IMR-90 (cell line): ENCODE measurements at regions not wholly inside any gene's neighbourhood (a gene's known extent, or its start where the extent isn't known, plus 50 kb on each side); places are given as distances from the start of the nearest gene placed in this dataset.

Source experiments
- ATAC-seq: fragments of 200-7000 bp; cut with Tn5 transposase; 2 replicates; pipeline ENCODE4 v1.9.1; 2020; ENCODE audit warnings: low read depth, mild to moderate bottlenecking, moderate library complexity
- BruUV-seq: library from RNA; stranded (reverse); fragments of 400-500 nt; replicated peaks from 2 replicates; lab custom pipeline; 2021; lab: Mats Ljungman, UMichigan
- CTCF ChIA-PET: fragments of 300-600 bp; formaldehyde crosslinking; extraction: SDS; loops from one replicate; lab custom pipeline; 2021; ENCODE audit warnings: antibody characterized with exemption; lab: Yijun Ruan, JAX
- POLR2A ChIA-PET: fragments of 300-600 bp; sonication (Branson Sonifier 250); formaldehyde crosslinking; loops from one replicate; lab custom pipeline; 2022; ENCODE audit warnings: antibody characterized with exemption; ENCODE audit not compliant: unreplicated experiment; lab: Charles Lee
- DNase-seq: peaks from one replicate; pipeline ENCODE4 v3.0.0; 2013
- H2AFZ ChIP-seq: replicated peaks from 2 replicates; pipeline ENCODE3; 2013; ENCODE audit warnings: low read length, mild to moderate bottlenecking; ENCODE audit not compliant: poor library complexity
- H2AK5ac ChIP-seq: 2 replicates; pipeline ENCODE4 v1.6.1; 2013; ENCODE audit warnings: low read depth, low read length, inconsistent platforms
- H2AK9ac ChIP-seq: replicated peaks from 2 replicates; pipeline ENCODE3; 2013; ENCODE audit warnings: mild to moderate bottlenecking, low read depth, low read length, moderate library complexity; ENCODE audit not compliant: poor library complexity
- H2BK120ac ChIP-seq: 2 replicates; pipeline ENCODE4 v1.6.1; 2013; ENCODE audit warnings: low read depth, low read length, inconsistent platforms
- H2BK15ac ChIP-seq: 3 replicates; pipeline ENCODE4 v1.6.1; 2013; ENCODE audit warnings: low read depth, low read length, inconsistent platforms
- H2BK20ac ChIP-seq: 2 replicates; pipeline ENCODE4 v1.6.1; 2013; ENCODE audit warnings: low read depth, mild to moderate bottlenecking, inconsistent platforms, low read length, moderate library complexity
- H2BK5ac ChIP-seq: 2 replicates; pipeline ENCODE4 v1.6.1; 2013; ENCODE audit warnings: mild to moderate bottlenecking, low read depth, low read length, inconsistent platforms; ENCODE audit not compliant: poor library complexity, severe bottlenecking
- H3K14ac ChIP-seq: replicated peaks from 2 replicates; pipeline ENCODE4 v1.6.1; 2013; ENCODE audit warnings: low read depth, low read length, inconsistent platforms
- H3K18ac ChIP-seq: 2 replicates; pipeline ENCODE4 v1.6.1; 2013; ENCODE audit warnings: low read depth, low read length, control low read depth
- H3K23ac ChIP-seq: 2 replicates; pipeline ENCODE4 v1.6.1; 2013; ENCODE audit warnings: low read depth, low read length, inconsistent platforms
- H3K27ac ChIP-seq: 2 replicates; pipeline ENCODE4 v1.5.1; 2013; ENCODE audit warnings: mild to moderate bottlenecking, control low read depth, low read length; ENCODE audit not compliant: insufficient read depth
- H3K27me3 ChIP-seq: 2 replicates; pipeline ENCODE4 v1.6.1; 2013; ENCODE audit warnings: low read length; ENCODE audit not compliant: control insufficient read depth, insufficient read depth
- H3K36me3 ChIP-seq: 2 replicates; pipeline ENCODE4 v1.6.1; 2013; ENCODE audit warnings: low read length, mixed read lengths; ENCODE audit not compliant: control insufficient read depth, insufficient read depth
- H3K4ac ChIP-seq: 2 replicates; pipeline ENCODE4 v1.6.1; 2013; ENCODE audit warnings: low read depth, low read length, inconsistent platforms
- H3K4me1 ChIP-seq: 2 replicates; pipeline ENCODE4 v1.6.1; 2013; ENCODE audit warnings: low read length, mixed read lengths; ENCODE audit not compliant: control insufficient read depth, insufficient read depth
- H3K4me2 ChIP-seq: 2 replicates; pipeline ENCODE4 v1.6.1; 2013; ENCODE audit warnings: low read depth, mild to moderate bottlenecking, control low read depth, low read length, moderate library complexity
- H3K4me3 ChIP-seq: 2 replicates; pipeline ENCODE4 v1.5.1; 2013; ENCODE audit warnings: low read depth, mild to moderate bottlenecking, control low read depth, low read length, moderate library complexity; ENCODE audit not compliant: insufficient read depth
- H3K56ac ChIP-seq: 2 replicates; pipeline ENCODE4 v1.6.1; 2013; ENCODE audit warnings: low read length, inconsistent platforms; ENCODE audit not compliant: insufficient read depth; ENCODE audit errors: extremely low read depth
- H3K79me1 ChIP-seq, 2 experiments: 2 replicates each; pipeline ENCODE4 v1.6.1; 2013; ENCODE audit warnings: low read length in 2 of 2, inconsistent platforms in 1 of 2, low read depth in 1 of 2
- H3K9ac ChIP-seq: 2 replicates; pipeline ENCODE4 v1.6.1; 2013; ENCODE audit warnings: low read depth, low read length, control low read depth
- H3K9me1 ChIP-seq: 2 replicates; pipeline ENCODE4 v1.6.1; 2013; ENCODE audit warnings: low read length, inconsistent platforms; ENCODE audit not compliant: insufficient read depth
- H3K9me3 ChIP-seq: 2 replicates; pipeline ENCODE4 v1.6.1; 2013; ENCODE audit warnings: low read length; ENCODE audit not compliant: control insufficient read depth, insufficient read depth
- H4K20me1 ChIP-seq: 2 replicates; pipeline ENCODE4 v1.6.1; 2013; ENCODE audit warnings: low read length, inconsistent platforms; ENCODE audit not compliant: insufficient read depth
- H4K5ac ChIP-seq: 2 replicates; pipeline ENCODE4 v1.6.1; 2013; ENCODE audit warnings: mild to moderate bottlenecking, low read depth, low read length, control low read depth
- H4K8ac ChIP-seq, 2 experiments: 2 replicates each; pipeline ENCODE4 v1.6.1; 2013; ENCODE audit warnings: low read depth in 2 of 2, low read length in 2 of 2, control low read depth in 1 of 2, inconsistent platforms in 1 of 2
- H4K91ac ChIP-seq: 2 replicates; pipeline ENCODE4 v1.6.1; 2013; ENCODE audit warnings: low read depth, low read length, inconsistent platforms; ENCODE audit not compliant: insufficient read depth
- BHLHE40 ChIP-seq: fragments of 150-350 bp; IDR thresholded peaks from 2 replicates; pipeline ENCODE4 v1.6.1; 2016; ENCODE audit warnings: mild to moderate bottlenecking, low read depth, low read length
- FOS ChIP-seq: fragments of 150-350 bp; IDR thresholded peaks from 2 replicates; pipeline ENCODE4 v1.6.1; 2016; ENCODE audit warnings: low read depth, low read length
- MAFK ChIP-seq: IDR thresholded peaks from 2 replicates; pipeline ENCODE4 v1.6.1; 2012; ENCODE audit warnings: low read depth, low read length, improper control_type of control experiment
- WGBS, 2 experiments: methylation state at CpG; one replicate each; pipeline versions ENCODE4 v1.1.5 to v1.1.7; 2013; ENCODE audit warnings: missing lambda C conversion rate in 2 of 2; ENCODE audit not compliant: insufficient read length in 1 of 2; ENCODE audit errors: extremely low coverage in 2 of 2; 5-methylcytosine and 5-hydroxymethylcytosine counted together
- dilution Hi-C: fragments of 300-500 bp; cut with HindIII; formaldehyde crosslinking; loops from one replicate; pipeline ENCODE4 v1.14.3; 2018; ENCODE audit warnings: low sequenced_read_pairs; ENCODE audit not compliant: unreplicated experiment
- in situ Hi-C: fragments of 300-500 bp; cut with MboI; formaldehyde crosslinking; loops from 3 replicates; pipeline ENCODE4 v1.14.3; 2019; ENCODE audit warnings: low sequenced_read_pairs, inconsistent platforms, mixed read lengths
- intact Hi-C: fragments of 100-400 bp; cut with micrococcal nuclease; formaldehyde crosslinking; loops from 2 replicates; pipeline ENCODE4 v1.10.0; 2022
- TF ChIP-seq, protein P1 (sequence below): conservative IDR thresholded peaks from 2 replicates; pipeline ENCODE4 v1.5.1; 2012; ENCODE audit warnings: mild to moderate bottlenecking, low read depth, low read length, improper control_type of control experiment
- TF ChIP-seq, protein P2 (sequence below): fragments of 150-350 bp; IDR thresholded peaks from 2 replicates; pipeline ENCODE4 v1.6.1; 2016; ENCODE audit warnings: low read depth, mild to moderate bottlenecking, low read length, moderate library complexity, borderline replicate concordance

DNA sequence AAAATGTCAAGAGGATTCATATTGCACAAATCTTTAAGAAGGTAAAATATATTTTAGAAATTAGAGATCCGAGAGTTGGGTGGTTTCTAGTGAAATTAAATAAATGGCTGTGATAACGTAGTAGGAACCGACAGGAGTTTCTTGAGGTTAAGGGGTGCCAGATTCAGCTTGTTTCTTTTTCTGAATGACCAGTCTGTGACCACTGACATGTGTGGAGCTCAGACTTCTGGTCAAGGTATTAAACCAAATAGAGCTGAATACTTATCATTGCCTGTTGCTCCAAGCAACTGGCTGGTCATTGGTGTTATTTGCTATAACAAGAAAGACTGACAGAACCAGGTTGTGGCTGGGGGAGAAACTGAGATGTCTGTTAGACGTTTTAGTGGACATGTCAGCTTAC is 408.2 kb upstream of the HS6ST1 start:
- Histone ChIP-seq H2AK9ac (no peak overlapping the region), H3K56ac (no peak overlapping the region), H3K79me1 (no peaks in the 10 kb centered on the region), H4K91ac (no peak overlapping the region), H4K20me1 (no peaks in the 10 kb centered on the region), H2AFZ (no peak overlapping the region), H3K23ac (no peak overlapping the region), H2BK5ac (no peak overlapping the region), H3K9me3 (peaks cover 3% of the 10 kb centered on the region), H3K4me1 (peaks cover 6% of the 10 kb centered on the region), H4K8ac (no peak overlapping the region), H3K4ac (no peak overlapping the region), H3K9me1 (no peaks in the 10 kb centered on the region), H3K14ac (no peak overlapping the region), H3K4me3 (no peak overlapping the region), H3K4me2 (no peak overlapping the region), H3K36me3 (no peaks in the 10 kb centered on the region), H2BK15ac (no peak overlapping the region), H3K18ac (no peak overlapping the region), H2BK120ac (no peak overlapping the region), H3K9ac (no peak overlapping the region), H3K27ac (no peak overlapping the region), H2AK5ac (no peak overlapping the region), H4K5ac (no peak overlapping the region; the same call in 1 of the 2 replicates), H2BK20ac (no peak overlapping the region; the same call in 1 of the 2 replicates), H3K27me3 (peaks cover 2% of the 10 kb centered on the region; the same call in 1 of the 2 replicates)
- no TSS peak for BruUV-seq
- DNase-seq (no peak), ATAC-seq (no peak)
- TF ChIP-seq, protein P1, sequence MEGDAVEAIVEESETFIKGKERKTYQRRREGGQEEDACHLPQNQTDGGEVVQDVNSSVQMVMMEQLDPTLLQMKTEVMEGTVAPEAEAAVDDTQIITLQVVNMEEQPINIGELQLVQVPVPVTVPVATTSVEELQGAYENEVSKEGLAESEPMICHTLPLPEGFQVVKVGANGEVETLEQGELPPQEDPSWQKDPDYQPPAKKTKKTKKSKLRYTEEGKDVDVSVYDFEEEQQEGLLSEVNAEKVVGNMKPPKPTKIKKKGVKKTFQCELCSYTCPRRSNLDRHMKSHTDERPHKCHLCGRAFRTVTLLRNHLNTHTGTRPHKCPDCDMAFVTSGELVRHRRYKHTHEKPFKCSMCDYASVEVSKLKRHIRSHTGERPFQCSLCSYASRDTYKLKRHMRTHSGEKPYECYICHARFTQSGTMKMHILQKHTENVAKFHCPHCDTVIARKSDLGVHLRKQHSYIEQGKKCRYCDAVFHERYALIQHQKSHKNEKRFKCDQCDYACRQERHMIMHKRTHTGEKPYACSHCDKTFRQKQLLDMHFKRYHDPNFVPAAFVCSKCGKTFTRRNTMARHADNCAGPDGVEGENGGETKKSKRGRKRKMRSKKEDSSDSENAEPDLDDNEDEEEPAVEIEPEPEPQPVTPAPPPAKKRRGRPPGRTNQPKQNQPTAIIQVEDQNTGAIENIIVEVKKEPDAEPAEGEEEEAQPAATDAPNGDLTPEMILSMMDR, result no peak
- TF ChIP-seq, protein P2, sequence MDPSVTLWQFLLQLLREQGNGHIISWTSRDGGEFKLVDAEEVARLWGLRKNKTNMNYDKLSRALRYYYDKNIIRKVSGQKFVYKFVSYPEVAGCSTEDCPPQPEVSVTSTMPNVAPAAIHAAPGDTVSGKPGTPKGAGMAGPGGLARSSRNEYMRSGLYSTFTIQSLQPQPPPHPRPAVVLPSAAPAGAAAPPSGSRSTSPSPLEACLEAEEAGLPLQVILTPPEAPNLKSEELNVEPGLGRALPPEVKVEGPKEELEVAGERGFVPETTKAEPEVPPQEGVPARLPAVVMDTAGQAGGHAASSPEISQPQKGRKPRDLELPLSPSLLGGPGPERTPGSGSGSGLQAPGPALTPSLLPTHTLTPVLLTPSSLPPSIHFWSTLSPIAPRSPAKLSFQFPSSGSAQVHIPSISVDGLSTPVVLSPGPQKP, result no peak
- TF ChIP-seq MAFK, result no peak
- TF ChIP-seq BHLHE40, result no peak
- no peak for TF ChIP-seq FOS
- ChIA-PET POLR2A (no interaction called here), CTCF (no interaction called here)
- 90% methylated on average over 3 of the region's 4 CpGs; no CpG with 5 or more reads in 1 of the 2 experiments for WGBS, 2 experiments
- intact Hi-C loops, result no loop called here
- in situ Hi-C loops, result loop anchor here (10.0 to 25.0 kb wide), 2 partner anchors 402 to 665 kb away; no protein-coding TSS in a partner anchor
- dilution Hi-C loops, result no loop called here
